ENCODE measurements at regions not wholly inside any gene's neighbourhood (a gene's known extent, or its start where the extent isn't known, plus 50 kb on each side); places are given as distances from the start of the nearest gene placed in this dataset.

DNA sequence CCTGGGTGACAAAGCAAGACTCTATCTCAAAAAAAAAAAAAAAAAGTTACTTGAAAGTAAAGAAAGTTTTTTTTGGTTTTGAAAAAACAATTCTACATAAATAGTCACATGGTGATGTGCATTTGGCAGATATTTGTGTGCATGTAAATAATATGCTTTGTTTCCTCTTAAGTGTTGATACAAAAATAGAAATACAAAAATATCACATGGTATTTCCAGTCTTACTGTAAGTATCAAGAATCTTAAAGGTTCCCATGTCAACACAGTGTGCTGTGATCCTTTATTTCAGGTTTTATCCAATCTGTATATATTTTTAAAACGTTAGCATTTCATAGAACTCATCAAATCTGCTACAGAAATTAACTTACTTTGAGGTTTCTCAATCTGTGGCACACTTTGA, 521.9 kb downstream of the TLE4 start:
- no peak for DNase-seq (ENCODE audit: unreplicated experiment)
- BruUV-seq (replicated peaks): no TSS peak
- Mint-ChIP-seq H3K4me3 (ENCODE audit: unreplicated experiment) (no peak overlapping the region), H3K27ac (ENCODE audit: low read depth, unreplicated experiment) (no peak overlapping the region), H3K9me3 (ENCODE audit: unreplicated experiment) (no peaks in the 10 kb centered on the region), H3K4me1 (ENCODE audit: insufficient read depth, unreplicated experiment) (no peaks in the 10 kb centered on the region), H3K36me3 (ENCODE audit: insufficient read depth, unreplicated experiment) (peaks cover 7% of the 10 kb centered on the region), H3K27me3 (ENCODE audit: insufficient read depth, unreplicated experiment) (no peaks in the 10 kb centered on the region)
- intact Hi-C loops (cut with micrococcal nuclease): no loop called here
- ChIA-PET POLR2A (no interaction called here), CTCF (interaction anchor here (0.5 kb wide), 1 partner anchor 140 kb away, joined by 3 read pairs; no protein-coding TSS in a partner anchor)
- TF ChIP-seq, protein P1, sequence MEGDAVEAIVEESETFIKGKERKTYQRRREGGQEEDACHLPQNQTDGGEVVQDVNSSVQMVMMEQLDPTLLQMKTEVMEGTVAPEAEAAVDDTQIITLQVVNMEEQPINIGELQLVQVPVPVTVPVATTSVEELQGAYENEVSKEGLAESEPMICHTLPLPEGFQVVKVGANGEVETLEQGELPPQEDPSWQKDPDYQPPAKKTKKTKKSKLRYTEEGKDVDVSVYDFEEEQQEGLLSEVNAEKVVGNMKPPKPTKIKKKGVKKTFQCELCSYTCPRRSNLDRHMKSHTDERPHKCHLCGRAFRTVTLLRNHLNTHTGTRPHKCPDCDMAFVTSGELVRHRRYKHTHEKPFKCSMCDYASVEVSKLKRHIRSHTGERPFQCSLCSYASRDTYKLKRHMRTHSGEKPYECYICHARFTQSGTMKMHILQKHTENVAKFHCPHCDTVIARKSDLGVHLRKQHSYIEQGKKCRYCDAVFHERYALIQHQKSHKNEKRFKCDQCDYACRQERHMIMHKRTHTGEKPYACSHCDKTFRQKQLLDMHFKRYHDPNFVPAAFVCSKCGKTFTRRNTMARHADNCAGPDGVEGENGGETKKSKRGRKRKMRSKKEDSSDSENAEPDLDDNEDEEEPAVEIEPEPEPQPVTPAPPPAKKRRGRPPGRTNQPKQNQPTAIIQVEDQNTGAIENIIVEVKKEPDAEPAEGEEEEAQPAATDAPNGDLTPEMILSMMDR (IDR thresholded peaks at IDR 0.05; ENCODE audit: unreplicated experiment): no peak

DNA sequence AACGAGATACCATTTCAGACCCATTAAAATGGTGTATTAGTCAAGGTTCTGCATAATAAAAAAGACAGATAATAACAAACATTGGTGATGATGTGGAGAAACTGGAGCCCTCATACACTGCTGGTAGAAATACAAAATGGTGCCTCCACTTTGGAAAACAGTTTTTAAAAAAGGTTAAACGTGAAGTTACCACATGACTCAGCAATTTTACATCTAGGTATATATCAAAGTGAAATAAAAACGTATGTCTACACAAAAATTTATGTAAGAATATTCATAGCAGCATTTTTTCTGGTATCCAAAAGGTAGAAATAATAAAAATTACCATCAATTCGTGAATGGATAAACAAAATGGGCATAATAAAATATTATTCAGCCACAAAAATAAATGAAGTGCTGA, 519.8 kb downstream of the TLE4 start:
- ChIA-PET CTCF (interaction anchor here (0.6 to 0.8 kb wide), 2 partner anchors 17 to 20 kb away, joined by 3 read pairs; no protein-coding TSS in a partner anchor), POLR2A (no interaction called here)
- Mint-ChIP-seq H3K27me3 (ENCODE audit: insufficient read depth, unreplicated experiment) (no peaks in the 10 kb centered on the region), H3K27ac (ENCODE audit: low read depth, unreplicated experiment) (no peak overlapping the region), H3K4me3 (ENCODE audit: unreplicated experiment) (no peak overlapping the region), H3K36me3 (ENCODE audit: insufficient read depth, unreplicated experiment) (peaks cover 7% of the 10 kb centered on the region), H3K9me3 (ENCODE audit: unreplicated experiment) (no peaks in the 10 kb centered on the region), H3K4me1 (ENCODE audit: insufficient read depth, unreplicated experiment) (no peaks in the 10 kb centered on the region)
- intact Hi-C loops (cut with micrococcal nuclease): no loop called here
- DNase-seq (ENCODE audit: unreplicated experiment): no peak
- BruUV-seq (replicated peaks): no TSS peak
- TF ChIP-seq, protein P1 (IDR thresholded peaks at IDR 0.05; ENCODE audit: unreplicated experiment): no peak

DNA sequence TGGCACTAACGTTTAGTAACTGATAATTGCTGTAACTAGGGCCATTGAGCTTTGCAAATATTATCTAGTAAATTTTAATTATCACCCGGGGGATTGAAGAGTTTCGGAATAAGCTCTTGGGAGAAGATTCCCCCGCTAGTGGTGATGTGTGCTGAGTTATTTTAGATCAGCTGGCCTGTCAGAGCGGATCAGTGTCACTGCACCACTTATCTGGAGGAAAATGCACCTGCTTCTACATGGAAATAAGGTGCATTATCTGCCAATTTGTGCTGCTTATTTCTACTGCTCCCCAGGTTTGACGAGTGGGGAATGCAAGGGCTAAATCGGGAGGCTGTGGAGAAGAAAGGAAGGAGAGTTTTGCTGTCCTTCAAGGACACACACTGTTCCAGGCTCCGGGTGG, 518.6 kb downstream of the TLE4 start:
- no TSS peak for BruUV-seq (replicated peaks)
- TF ChIP-seq, protein P1 (IDR thresholded peaks at IDR 0.05; ENCODE audit: unreplicated experiment): no peak
- intact Hi-C loops (cut with micrococcal nuclease): no loop called here
- ChIA-PET POLR2A (no interaction called here), CTCF (no interaction called here)
- Mint-ChIP-seq H3K27ac (ENCODE audit: low read depth, unreplicated experiment) (no peak overlapping the region), H3K4me3 (ENCODE audit: unreplicated experiment) (no peak overlapping the region), H3K27me3 (ENCODE audit: insufficient read depth, unreplicated experiment) (no peaks in the 10 kb centered on the region), H3K36me3 (ENCODE audit: insufficient read depth, unreplicated experiment) (peaks cover 7% of the 10 kb centered on the region), H3K4me1 (ENCODE audit: insufficient read depth, unreplicated experiment) (no peaks in the 10 kb centered on the region), H3K9me3 (ENCODE audit: unreplicated experiment) (no peaks in the 10 kb centered on the region)
- no peak for DNase-seq (ENCODE audit: unreplicated experiment)

DNA sequence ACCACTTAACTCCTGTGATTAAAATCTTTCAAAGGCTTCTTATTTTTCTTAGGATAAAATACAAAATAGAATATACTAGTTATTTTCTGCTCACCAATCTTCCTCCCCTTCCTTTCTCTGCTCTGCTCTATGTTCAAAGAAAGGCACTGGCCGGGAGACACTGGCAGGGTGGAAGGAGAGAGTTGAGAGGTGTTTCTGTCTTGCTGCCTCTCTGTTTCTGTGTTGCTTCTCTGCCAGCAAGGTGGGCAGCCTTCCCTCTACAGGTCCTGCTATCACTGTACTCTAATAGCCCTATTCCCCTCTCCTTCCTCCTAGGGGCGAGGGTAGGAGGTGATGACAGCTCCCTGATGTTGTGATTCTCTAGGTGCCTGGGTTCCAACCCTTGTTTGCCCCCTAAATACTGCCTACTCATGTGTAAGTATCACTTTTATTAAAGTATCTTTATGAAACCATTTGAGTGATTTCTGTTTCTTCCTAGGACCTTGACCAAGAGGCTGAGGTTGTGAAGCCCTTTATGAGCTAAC, 515.1 kb downstream of the TLE4 start:
- Mint-ChIP-seq H3K9me3 (ENCODE audit: unreplicated experiment) (no peaks in the 10 kb centered on the region), H3K27me3 (ENCODE audit: insufficient read depth, unreplicated experiment) (no peaks in the 10 kb centered on the region), H3K27ac (ENCODE audit: low read depth, unreplicated experiment) (no peak overlapping the region), H3K4me1 (ENCODE audit: insufficient read depth, unreplicated experiment) (no peaks in the 10 kb centered on the region), H3K36me3 (ENCODE audit: insufficient read depth, unreplicated experiment) (no peaks in the 10 kb centered on the region), H3K4me3 (ENCODE audit: unreplicated experiment) (no peak overlapping the region)
- TF ChIP-seq, protein P1 (IDR thresholded peaks at IDR 0.05; ENCODE audit: unreplicated experiment): no peak
- BruUV-seq (replicated peaks): no TSS peak
- intact Hi-C loops (cut with micrococcal nuclease): no loop called here
- ChIA-PET POLR2A (no interaction called here), CTCF (no interaction called here)
- no peak for DNase-seq (ENCODE audit: unreplicated experiment)

Data from MCF 10A (cell line).